ENCODE measurements at regions not wholly inside any gene's neighbourhood (a gene's known extent, or its start where the extent isn't known, plus 50 kb on each side); places are given as distances from the start of the nearest gene placed in this dataset.

DNA sequence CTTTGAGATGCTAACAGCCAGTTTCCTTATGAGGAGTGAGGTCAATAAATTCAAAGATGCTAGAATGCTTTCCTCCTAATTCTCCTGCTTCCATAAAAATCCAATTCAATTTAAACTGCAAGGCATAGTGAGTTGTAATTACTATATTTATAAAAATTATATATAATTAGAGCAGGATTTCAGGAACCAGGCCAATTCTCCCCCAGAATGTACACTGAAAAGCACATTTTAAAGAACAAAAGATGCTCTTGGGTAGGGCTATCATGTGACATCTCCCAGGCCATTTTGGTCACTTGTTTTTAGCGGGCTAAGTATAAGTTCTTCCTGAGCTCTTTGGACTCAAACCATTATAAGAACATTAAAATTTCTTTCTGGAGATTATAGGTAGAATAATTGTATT lies 195.7 kb upstream of the KCNG1 start:
- TF ChIP-seq, protein P1, sequence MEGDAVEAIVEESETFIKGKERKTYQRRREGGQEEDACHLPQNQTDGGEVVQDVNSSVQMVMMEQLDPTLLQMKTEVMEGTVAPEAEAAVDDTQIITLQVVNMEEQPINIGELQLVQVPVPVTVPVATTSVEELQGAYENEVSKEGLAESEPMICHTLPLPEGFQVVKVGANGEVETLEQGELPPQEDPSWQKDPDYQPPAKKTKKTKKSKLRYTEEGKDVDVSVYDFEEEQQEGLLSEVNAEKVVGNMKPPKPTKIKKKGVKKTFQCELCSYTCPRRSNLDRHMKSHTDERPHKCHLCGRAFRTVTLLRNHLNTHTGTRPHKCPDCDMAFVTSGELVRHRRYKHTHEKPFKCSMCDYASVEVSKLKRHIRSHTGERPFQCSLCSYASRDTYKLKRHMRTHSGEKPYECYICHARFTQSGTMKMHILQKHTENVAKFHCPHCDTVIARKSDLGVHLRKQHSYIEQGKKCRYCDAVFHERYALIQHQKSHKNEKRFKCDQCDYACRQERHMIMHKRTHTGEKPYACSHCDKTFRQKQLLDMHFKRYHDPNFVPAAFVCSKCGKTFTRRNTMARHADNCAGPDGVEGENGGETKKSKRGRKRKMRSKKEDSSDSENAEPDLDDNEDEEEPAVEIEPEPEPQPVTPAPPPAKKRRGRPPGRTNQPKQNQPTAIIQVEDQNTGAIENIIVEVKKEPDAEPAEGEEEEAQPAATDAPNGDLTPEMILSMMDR (IDR thresholded peaks at IDR 0.05; ENCODE audit: low read depth, low read length) = no peak
- no peak overlapping the region for H3K4me3 ChIP-seq (replicated peaks in 1 of 2; ENCODE audit: low read depth in 2 of 2, low read length in 2 of 2)
- no peak for DNase-seq (ENCODE audit: low read depth in 2 of 2)

DNA sequence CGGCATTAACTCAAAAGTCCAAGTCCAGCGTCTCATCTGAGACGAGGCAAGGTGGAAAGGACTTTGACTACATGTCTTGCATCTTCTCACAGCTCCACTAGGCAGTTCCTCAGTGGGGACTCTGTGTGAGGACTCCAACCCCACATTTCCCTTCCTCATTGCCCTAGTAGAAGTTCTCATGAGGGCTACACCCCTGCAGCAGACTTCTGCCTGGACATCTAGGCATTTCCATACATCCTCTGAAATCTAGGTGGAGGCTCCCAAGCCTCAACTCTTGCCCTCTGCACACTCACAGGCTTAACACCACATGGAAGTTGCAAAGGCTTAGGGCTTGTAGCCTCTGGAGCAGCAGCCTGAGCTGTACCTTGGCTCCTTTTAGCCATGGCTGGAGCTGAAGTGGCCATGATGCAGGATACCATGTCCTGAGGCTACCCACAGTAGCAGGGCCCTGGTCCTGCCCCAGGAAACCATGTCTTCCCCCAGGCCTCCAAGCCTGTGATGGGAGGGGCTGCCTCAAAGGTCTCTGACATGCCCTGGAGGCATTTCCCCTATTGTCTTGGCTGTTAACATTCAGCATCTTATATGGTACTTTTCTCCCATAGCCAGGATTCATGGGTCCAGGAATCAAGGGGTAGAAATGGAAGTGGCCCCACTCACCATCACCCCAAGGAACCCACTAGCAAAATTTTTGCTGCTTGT lies 194.6 kb upstream of the KCNG1 start:
- DNase-seq (ENCODE audit: low read depth in 2 of 2) = no peak
- no peak overlapping the region for H3K4me3 ChIP-seq (replicated peaks in 1 of 2; ENCODE audit: low read depth in 2 of 2, low read length in 2 of 2)
- TF ChIP-seq, protein P1 (IDR thresholded peaks at IDR 0.05; ENCODE audit: low read depth, low read length) = no peak

DNA sequence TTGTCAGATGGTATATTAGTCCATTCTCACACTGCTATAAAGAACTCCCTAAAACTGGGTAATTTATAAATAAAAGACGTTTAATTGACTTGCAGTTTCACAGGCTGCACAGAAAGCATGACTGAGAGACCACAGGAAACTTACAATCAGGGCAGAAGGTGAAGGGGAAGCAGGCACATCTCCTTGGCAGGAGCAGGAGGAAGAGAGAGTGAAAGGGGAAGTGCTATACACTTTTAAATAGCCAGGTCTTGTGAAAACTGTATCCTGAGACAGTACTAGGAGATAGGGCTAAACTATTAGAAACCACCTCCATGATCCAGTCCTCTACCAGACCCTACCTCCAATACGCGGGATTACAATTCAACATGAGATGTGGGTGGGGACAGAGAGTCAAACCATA lies 193.9 kb upstream of the KCNG1 start:
- no peak for DNase-seq (ENCODE audit: low read depth in 2 of 2)
- no peak overlapping the region for H3K4me3 ChIP-seq (replicated peaks in 1 of 2; ENCODE audit: low read depth in 2 of 2, low read length in 2 of 2)
- TF ChIP-seq, protein P1 (IDR thresholded peaks at IDR 0.05; ENCODE audit: low read depth, low read length) = no peak

DNA sequence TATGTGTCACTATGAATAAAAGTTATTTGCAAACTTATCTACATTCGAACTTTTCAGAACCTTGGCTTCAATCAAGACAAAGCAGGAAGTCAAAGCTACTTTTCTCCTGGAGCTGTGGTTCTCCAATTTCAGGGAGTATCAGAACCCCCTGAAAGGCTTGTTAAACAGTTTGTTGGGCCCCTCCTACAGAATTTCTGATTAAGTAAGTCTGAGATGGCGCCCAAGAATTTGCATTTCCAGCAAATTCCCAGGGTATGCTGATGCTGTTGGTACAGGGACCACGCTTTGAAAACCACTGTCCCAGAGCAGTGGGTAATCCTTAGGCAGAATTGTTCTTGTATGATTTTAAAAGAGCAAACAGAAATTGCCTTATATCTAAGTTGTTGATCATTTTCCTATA lies 189.9 kb upstream of the KCNG1 start:
- no peak overlapping the region for H3K4me3 ChIP-seq (replicated peaks in 1 of 2; ENCODE audit: low read depth in 2 of 2, low read length in 2 of 2)
- no peak for DNase-seq (ENCODE audit: low read depth in 2 of 2)
- TF ChIP-seq, protein P1 (IDR thresholded peaks at IDR 0.05; ENCODE audit: low read depth, low read length) = no peak

DNA sequence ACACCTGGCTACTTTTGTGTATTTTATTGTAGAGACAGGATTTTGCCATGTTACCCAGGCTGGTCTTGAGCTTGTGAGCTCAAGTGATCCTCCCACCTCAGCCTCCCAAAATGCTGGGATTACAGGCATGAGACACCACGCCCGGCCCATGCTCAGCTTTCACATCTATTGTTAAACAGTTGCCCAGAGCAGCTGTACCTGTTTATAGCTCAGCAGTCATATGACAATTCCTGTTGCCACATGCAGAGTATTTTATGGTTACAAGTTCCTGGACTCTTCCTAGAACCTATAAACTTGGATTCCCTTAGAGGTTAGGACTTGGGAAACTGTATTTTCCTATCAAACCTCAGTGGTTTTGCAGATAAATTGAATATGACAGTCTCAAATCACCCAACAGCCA lies 188.3 kb upstream of the KCNG1 start:
- no peak overlapping the region for H3K4me3 ChIP-seq (replicated peaks in 1 of 2; ENCODE audit: low read depth in 2 of 2, low read length in 2 of 2)
- no peak for DNase-seq (ENCODE audit: low read depth in 2 of 2)
- TF ChIP-seq, protein P1 (IDR thresholded peaks at IDR 0.05; ENCODE audit: low read depth, low read length) = no peak

DNA sequence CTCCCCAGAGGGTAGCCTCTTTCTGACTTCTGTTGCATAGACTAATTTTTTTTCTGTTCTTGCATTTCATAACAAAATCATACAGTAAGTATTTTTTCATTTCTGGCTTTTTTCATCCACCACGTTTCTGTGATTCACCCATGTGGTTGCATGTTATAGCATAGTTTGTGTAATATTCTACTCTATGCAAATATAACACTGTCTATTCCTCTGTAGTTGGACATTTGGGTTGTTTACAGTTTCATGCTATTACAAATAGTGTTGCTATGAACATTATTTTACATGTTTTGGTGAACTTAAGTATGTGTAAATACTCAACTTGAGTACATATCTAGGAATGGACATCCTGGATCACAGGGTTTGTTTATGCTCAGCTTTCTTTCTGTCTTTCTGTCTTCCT lies 187.2 kb upstream of the KCNG1 start:
- H3K4me3 ChIP-seq (replicated peaks in 1 of 2; ENCODE audit: low read depth in 2 of 2, low read length in 2 of 2) = no peak overlapping the region
- peak in 1 of 2 donors; percentile 24 for DNase-seq (ENCODE audit: low read depth in 2 of 2)
- TF ChIP-seq, protein P1 (IDR thresholded peaks at IDR 0.05; ENCODE audit: low read depth, low read length) = no peak

DNA sequence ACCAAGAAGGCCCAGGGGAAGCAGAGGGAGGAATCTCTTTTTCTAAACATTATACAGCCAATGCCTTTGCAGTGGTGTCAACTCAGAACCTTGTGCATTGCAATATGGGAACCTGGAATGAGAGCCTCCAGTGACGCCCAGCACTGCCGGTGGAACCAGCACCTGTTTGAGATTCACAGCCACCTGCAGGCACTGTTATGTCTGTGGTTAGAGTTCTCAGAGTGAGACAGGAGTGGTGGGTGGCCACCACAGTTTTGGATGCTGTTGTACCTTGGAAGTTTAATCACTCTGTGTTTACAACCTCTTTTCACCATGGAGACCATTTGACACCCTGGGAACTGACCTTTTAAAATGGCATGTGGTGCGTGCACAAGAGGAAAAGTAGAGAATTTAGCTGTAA lies 185.3 kb upstream of the KCNG1 start:
- no peak for DNase-seq (ENCODE audit: low read depth in 2 of 2)
- TF ChIP-seq, protein P1 (IDR thresholded peaks at IDR 0.05; ENCODE audit: low read depth, low read length) = no peak
- no peak overlapping the region for H3K4me3 ChIP-seq (replicated peaks in 1 of 2; ENCODE audit: low read depth in 2 of 2, low read length in 2 of 2)

Measured in cardiac fibroblast (primary cell).